HG02885 (cell line): ENCODE measurements at regions not wholly inside any gene's neighbourhood (a gene's known extent, or its start where the extent isn't known, plus 50 kb on each side); places are given as distances from the start of the nearest gene placed in this dataset.
"Not testable (repeated sequence)": the region's sequence is repeated elsewhere in the genome, so short reads cannot be mapped to it uniquely, and the experiment has no call there.

ENCODE experiments used
- ATAC-seq: cut with Tn5 transposase; IDR thresholded peaks from one replicate; pipeline ENCODE4 v1.9.1; 2021; ENCODE audit warnings: mild to moderate bottlenecking; ENCODE audit not compliant: unreplicated experiment, poor library complexity

GRCh38 chr2:21811541-21811940, 687.8 kb downstream of the TDRD15 start:
- no peak for ATAC-seq

GRCh38 chr2:21812766-21813165, 689.0 kb downstream of the TDRD15 start:
- ATAC-seq = no peak

- no peak for ATAC-seq
Observed at GRCh38 chr2:21814588-21815149, 690.9 kb downstream of the TDRD15 start.

- no peak for ATAC-seq
Observed at GRCh38 chr2:21818212-21818795, 694.5 kb downstream of the TDRD15 start.

GRCh38 chr2:21819454-21819853, 695.7 kb downstream of the TDRD15 start:
- ATAC-seq = no peak

- no peak for ATAC-seq
Observed at GRCh38 chr2:21820271-21820670, 696.5 kb downstream of the TDRD15 start.

- ATAC-seq = no peak
Observed at GRCh38 chr2:21821672-21822227, 698.0 kb downstream of the TDRD15 start.

GRCh38 chr2:21822505-21822904, 698.7 kb downstream of the TDRD15 start:
- ATAC-seq = no peak

GRCh38 chr2:21833767-21834166, 710.0 kb downstream of the TDRD15 start:
- no peak for ATAC-seq

GRCh38 chr2:21836261-21836660, 712.5 kb downstream of the TDRD15 start:
- no peak for ATAC-seq

GRCh38 chr2:21836719-21837118, 713.0 kb downstream of the TDRD15 start:
- no peak for ATAC-seq

GRCh38 chr2:21837168-21837960, 713.6 kb downstream of the TDRD15 start:
- ATAC-seq = no peak

GRCh38 chr2:21841341-21841740, 717.6 kb downstream of the TDRD15 start:
- ATAC-seq = no peak

- not testable (repeated sequence) for ATAC-seq
Observed at GRCh38 chr2:21850367-21850766, 726.6 kb downstream of the TDRD15 start.

GRCh38 chr2:21854938-21855337, 731.2 kb downstream of the TDRD15 start:
- ATAC-seq = no peak

GRCh38 chr2:21856708-21857107, 732.9 kb downstream of the TDRD15 start:
- no peak for ATAC-seq

GRCh38 chr2:21860907-21861306, 737.1 kb downstream of the TDRD15 start:
- ATAC-seq = no peak

- ATAC-seq = no peak
Observed at GRCh38 chr2:21866316-21866715, 742.5 kb downstream of the TDRD15 start.

GRCh38 chr2:21887881-21888280, 764.1 kb downstream of the TDRD15 start:
- no peak for ATAC-seq

- no peak for ATAC-seq
Observed at GRCh38 chr2:21890041-21890440, 766.3 kb downstream of the TDRD15 start.

GRCh38 chr2:21890716-21891115, 766.9 kb downstream of the TDRD15 start:
- ATAC-seq = no peak
